HG02970 (cell line): ENCODE measurements at regions not wholly inside any gene's neighbourhood (a gene's known extent, or its start where the extent isn't known, plus 50 kb on each side); places are given as distances from the start of the nearest gene placed in this dataset.
A peak's percentile ranks its signal among the peaks of the same experiment; 100 is the strongest.

Experiments used
- ATAC-seq: cut with Tn5 transposase; IDR thresholded peaks from one replicate; pipeline ENCODE4 v1.9.1; 2021; ENCODE audit warnings: mild to moderate bottlenecking, moderate library complexity, moderate number of reproducible peaks; ENCODE audit not compliant: unreplicated experiment, low FRiP score

DNA sequence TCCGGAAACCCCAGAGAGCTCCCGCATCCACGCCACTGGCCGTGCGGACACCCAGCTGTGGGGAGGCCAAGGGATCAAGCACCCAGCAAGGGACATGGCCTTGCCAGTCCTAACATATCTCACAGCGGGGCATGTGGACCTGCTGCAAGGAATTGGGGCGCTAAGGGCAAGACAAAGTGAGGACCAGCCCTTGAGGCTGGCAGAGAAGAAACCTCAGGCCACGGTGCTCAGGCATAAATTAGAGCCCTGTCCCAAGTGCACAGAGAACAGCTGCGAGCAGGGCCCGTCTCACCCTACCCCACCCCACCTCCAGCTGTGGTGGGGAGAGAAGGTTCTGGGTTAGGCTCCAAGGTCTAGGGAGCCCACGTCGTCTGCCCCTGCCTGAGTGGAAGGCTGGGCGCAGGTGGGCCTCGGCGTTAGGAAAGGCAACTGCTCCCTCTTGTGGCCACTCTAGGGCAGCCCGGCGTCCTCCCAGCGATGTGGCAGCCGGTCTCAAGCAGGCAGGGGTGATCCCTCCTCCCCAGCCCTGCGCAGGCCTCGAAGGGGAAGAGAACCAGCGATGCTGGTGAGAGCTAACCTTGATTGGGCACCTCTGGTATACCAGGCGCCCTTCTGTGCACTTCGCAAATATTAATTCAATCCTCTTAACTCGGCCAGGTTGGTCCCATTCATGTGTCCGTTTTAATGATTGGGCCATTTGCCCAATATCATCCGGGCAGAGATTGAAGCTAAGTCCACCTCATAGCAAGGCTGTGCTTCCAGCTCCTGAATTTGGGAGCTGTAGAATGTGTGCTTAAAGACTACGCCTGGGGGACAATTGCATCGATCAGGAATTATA is 235.8 kb downstream of the NFATC2 start:
- peak; percentile 78 for ATAC-seq

GRCh38 chr20:51306081-51306480 is 236.4 kb downstream of the NFATC2 start:
- ATAC-seq = no peak

DNA sequence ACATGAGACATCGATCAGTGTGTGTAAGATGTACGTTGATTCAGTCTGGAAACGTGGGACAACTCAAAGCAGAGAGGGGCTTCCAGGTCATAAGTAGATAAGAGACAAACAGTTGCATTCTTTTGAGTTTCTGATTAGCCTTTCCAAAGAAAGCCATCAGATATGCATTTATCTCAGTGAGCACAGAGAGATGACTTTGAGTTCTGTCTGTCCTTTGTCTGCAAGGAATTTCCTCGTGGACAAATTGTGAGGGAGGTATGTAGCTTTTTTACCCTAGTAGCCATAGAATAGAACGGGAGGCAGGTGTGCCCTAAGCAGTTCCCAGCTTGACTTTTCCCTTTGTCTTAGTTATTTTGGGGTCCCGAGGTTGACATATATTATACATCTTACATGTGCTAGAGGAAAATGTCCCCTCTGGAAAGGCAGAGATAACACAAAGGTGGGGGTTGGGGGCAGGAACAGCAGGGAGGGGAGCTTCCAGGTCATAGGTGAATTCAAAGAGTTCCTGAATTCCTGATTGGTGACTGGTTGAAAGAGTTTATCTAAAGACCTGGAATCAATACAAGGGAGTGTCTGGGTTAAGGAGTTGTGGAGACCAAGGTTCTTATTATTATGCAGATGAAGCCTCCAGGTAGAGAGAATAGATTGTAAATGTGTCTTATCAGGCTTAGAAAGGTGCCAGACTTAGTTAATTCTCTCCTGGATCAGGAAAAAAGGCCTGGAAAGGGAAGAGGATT is 237.0 kb downstream of the NFATC2 start:
- no peak for ATAC-seq

DNA sequence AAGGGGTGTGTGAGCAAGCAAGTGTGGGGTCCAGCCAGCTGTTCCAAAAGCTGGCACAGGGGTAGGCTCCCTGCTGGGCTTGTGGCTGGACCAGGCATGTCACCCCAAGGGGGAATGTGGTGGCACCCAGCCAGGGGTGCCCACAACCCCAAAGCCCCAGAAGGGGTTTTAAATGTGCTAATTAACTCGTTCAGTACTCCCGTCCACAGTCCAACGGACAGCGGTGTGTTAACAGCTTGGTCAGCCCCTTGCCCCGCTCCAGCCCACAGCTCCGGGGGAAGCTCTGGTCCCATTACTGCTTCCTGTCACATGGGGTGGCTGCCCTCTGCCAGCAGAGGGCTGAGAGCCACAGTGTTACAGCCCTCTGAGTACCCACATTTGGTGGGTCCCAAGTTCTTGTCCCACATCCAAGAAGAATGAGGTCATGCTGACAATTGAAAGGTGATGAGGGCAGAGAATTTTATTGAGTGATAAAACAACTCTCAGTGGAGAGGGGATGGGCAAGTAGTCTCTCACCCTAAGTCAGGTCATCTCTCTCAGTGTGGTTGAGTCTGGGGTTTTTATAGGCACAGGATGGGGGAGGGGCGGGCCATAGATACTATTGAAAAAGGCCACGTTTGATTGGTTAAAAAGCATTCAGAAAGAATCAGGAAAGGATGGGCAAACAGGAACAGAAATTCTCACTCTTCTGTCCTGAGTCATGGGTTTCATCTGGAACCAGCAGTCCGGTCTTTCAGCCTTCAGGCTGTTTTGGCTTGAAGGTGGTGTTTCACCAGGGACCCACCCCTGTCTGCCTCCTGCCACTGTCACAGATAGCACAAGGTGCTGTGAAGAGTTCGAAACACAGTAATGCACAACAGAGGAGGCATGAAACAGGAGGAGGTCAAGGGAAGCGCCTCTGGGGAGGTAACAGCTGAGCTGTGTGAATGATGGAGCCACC is 238.5 kb downstream of the NFATC2 start:
- ATAC-seq = no peak

- no peak for ATAC-seq
Observed at GRCh38 chr20:51301026-51301425, 241.5 kb downstream of the NFATC2 start.

DNA sequence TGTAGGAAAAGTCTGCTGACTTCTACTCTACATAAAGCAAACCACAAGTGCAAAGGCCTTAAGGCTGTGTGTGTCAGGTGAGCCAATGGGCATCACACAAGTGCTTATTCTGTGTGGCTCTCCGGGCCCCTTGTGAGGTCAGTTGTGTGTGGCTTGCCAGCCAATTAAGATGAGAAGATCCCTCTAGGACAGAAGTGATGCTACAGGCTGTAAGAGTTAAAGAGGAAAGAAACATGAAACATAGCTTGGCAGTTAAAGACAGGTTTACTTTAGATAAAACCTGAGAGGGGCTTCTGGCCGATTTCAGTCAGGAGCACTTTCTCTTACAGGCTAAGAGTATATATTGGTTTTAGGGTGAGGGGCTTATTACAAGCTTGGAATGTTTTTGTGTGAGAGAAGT is 242.4 kb downstream of the NFATC2 start:
- no peak for ATAC-seq

GRCh38 chr20:51299413-51299812 is 243.1 kb downstream of the NFATC2 start:
- no peak for ATAC-seq

- ATAC-seq = no peak
Observed at GRCh38 chr20:51298141-51298749, 244.3 kb downstream of the NFATC2 start.

DNA sequence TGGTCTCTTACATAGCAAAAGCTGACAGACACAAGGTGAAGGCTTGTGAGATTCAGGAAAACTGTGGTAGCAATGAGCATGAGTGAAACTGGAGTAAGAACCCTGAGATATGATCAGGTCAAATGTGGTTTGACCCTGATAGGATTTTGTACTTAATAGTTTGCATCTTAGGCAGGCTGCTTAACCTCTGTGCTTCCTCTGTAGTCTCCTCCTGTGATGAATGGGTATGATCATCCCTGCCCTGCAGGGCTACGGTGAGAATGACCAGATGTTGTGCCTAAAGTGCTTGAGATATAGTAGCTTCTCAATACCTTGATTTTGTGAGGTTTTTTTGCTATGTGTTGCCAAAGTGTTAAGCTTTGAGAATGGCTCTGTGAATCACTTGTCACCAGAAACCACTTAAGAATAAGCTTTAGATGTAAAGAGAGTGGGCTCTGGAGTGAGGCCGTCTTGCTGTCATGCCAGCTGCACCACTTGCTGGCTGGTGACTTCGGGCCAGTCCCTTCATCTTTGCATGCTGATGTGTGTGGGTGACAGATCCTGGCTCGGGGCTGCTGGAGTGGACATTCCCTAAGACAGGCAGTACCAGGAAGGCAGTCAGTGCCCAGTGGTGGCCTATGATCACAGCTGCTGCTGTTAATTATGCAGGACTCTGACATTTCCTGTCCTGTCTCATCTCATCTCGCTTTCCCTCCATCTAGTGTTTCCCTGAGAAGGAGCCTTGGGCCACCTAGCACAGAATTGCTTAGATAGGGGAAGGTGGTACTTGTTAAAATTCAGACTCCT is 254.7 kb downstream of the NFATC2 start:
- ATAC-seq = no peak

- ATAC-seq = no peak
Observed at GRCh38 chr20:51286758-51287157, 255.8 kb downstream of the NFATC2 start.

- no peak for ATAC-seq
Observed at GRCh38 chr20:51285684-51286083, 256.8 kb downstream of the NFATC2 start.

- ATAC-seq = no peak
Observed at GRCh38 chr20:51284871-51285270, 257.6 kb downstream of the NFATC2 start.

DNA sequence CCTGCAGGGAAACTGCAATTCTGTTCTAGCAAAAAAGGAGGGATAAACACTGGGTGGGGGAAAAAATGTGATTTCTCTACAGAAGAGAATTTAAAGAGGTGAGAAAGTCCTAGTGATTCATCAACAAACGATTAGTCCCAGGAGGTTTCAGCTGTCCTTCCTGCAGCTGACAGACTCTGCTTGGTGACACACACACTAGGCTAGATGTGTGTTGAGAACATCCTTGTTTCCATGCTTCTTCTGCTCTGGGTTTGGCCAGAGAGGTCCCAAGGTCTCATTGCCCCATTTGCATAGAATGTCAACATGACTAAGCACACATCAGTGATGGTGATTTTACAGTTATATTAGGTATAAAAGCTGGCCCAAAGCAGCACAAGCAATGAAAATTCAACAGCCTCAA is 258.3 kb downstream of the NFATC2 start:
- no peak for ATAC-seq

GRCh38 chr20:51281521-51281920 is 258.6 kb upstream of the KCNG1 start:
- no peak for ATAC-seq

- ATAC-seq = no peak
Observed at GRCh38 chr20:51280047-51280446, 257.1 kb upstream of the KCNG1 start.

DNA sequence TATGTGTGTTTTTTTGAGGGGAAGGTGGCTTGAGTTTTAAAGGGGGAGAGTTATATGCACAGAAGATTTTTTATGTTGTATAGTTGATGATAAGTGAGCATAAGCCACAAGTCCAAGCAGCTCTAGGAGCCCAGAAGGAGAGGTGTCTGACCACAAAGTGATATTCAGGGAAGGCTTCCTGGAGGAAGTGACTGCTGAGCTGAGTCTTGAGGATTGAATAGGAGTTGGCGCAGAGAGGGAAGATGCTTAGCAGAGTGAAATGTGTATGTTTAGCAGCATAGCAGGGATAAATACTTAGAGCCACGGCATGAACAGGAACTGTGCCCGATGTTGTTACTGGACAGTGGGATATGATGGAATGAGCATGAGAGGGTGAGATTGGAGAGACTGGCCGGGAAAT is 255.1 kb upstream of the KCNG1 start:
- no peak for ATAC-seq

- no peak for ATAC-seq
Observed at GRCh38 chr20:51276296-51276695, 253.4 kb upstream of the KCNG1 start.

DNA sequence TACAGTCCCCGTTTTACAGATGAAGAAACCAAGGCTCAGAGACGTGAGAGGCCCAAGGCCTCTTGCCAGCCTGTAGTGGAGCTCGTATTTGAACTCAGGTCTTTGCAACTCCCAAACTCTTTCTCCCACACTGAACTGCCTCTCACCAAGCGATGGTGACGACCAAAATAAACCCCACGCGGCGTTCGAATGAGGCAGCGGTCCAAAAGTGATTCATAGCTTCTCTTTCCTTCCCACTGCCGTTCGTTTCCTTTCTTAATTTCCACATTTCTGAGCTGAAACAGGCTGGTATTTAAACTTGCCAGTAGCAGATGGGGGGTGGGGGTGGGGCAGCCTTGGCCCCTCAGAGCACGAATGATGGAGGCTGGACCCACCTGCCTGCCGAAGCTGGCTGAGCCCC is 252.9 kb upstream of the KCNG1 start:
- no peak for ATAC-seq

- ATAC-seq = no peak
Observed at GRCh38 chr20:51275181-51275580, 252.3 kb upstream of the KCNG1 start.

- ATAC-seq = no peak
Observed at GRCh38 chr20:51272401-51272800, 249.5 kb upstream of the KCNG1 start.
